AG08396 (cell line): ENCODE measurements at regions not wholly inside any gene's neighbourhood (a gene's known extent, or its start where the extent isn't known, plus 50 kb on each side); places are given as distances from the start of the nearest gene placed in this dataset.
"Not testable (repeated sequence)": the region's sequence is repeated elsewhere in the genome, so short reads cannot be mapped to it uniquely, and the experiment has no call there.

ENCODE experiments used
- DNase-seq: peaks from one replicate; pipeline ENCODE4 v3.0.0; 2012; ENCODE audit warnings: low spot score, mixed read lengths

DNA sequence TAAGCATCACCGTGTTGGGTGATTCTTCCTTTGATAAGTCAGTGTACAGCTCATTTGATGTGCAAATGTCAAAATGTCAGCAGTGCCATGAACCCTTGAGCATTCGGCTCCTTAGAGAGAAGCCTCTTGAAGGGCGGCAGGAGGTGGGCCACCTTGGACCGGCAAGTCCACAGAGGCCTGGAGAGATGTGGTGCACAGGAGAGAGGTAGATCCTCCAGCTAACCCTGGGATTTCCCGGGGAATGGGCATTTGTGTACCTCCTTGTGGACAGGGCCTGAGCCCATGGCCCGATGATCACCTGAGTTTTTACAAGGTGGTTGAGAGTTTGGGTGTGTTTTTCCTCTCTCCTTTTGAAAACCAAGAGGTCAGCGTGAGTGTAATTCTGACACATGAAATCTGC, 133.2 kb upstream of the RCN1 start:
- no peak for DNase-seq

DNA sequence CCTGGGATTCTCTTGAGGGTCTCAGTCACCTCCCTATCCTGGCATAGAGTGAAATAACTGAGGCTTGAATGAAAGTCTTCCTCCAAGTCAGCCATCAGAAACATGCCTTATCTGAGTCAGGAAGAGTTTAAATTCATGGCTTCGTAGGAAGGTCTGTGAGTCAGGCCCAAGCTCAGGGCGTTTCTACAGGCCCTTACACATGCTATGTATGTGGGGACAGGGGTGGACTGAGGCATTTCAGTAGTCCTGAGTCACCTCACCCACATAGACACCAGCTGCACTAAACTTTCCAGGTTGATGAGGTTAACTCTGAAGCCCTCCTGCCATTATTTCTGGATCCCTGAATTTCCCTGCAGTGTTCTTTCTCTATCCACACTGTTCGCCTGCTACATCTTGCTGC, 134.6 kb upstream of the RCN1 start:
- DNase-seq: no peak

DNA sequence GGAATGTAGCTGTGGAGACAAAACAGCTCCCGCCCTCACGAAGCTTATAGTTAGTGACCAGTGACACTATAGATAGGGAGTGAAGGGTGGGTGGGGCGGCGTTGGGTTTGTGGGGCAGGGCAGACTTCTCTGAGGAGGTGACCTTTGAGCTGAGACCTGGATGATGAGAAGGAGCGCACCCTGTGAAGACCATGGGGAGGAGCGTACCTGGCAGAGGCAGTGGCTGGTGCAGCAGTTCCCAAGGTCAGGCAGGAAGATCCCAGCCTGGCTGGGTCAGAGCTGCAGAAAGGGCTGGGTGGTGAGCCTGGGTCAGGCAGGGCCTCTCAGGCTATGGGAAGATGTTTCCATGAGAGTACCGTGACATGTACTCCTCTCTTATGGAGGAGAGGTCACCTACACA, 135.0 kb upstream of the RCN1 start:
- no peak for DNase-seq

DNA sequence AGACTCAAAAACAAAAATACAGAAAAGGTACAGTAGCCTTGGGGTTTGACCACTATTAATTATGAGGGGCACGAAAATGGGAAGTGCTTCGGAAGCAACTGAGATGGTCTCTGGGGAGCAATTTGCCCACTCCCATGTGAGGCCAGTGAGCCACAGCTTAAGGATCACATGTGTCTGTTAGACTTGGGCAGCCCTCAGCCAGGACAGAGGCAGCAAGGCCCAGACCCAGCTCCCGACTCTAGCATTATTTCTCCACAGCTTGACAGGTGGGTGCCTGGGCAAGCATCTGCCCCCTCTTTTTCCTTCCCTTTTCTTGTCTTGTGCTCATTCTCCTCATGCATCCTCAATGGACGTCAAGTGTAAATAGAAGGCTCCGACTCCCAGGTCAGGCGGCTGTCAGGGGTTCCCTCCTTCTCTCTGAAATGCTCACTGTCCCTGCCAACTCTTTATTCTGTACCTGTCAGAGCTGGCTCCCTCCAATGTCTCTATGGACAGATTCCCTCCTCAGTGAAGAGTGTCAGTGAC, 137.0 kb upstream of the RCN1 start:
- DNase-seq: no peak

DNA sequence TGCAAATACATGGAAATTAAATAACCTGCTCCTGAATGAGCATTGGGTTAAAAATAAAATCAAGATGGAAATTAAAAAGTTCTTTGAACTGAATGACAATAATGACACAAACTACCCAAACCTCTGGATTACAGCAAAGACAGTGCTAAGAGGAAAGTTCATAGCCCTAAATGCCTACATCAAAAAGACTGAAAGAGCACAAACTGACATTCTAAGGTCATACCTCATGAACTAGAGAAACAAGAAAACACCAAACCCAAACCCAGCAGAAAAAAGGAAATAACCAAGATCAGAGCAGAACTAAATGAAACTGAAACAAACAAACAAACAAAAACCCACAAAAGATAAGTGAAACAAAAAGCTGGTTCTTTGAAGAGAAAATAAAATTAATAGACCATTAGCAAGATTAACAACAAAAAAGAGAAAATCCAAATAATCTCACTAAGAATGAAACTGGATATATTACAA, 138.6 kb upstream of the PAX6 start:
- not testable (repeated sequence) for DNase-seq

DNA sequence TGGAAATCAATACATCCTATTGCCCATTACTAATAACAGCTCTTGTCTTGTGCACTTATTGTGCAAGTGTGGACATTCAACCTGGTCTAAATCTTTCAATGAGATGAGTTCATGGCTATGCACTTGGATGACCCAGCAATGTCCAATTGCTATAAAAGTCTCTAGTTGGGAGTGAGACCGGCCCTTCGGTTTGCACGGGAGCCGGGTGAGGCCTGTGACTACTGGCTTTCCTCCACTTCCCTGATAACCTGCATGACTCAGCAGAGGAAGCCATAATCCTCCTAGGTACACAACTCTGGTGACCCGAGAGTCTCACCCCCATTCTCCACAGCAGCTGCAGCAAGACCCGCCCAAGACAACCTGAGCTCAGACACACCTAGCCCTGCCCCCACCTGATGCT, 135.9 kb upstream of the PAX6 start:
- no peak for DNase-seq

DNA sequence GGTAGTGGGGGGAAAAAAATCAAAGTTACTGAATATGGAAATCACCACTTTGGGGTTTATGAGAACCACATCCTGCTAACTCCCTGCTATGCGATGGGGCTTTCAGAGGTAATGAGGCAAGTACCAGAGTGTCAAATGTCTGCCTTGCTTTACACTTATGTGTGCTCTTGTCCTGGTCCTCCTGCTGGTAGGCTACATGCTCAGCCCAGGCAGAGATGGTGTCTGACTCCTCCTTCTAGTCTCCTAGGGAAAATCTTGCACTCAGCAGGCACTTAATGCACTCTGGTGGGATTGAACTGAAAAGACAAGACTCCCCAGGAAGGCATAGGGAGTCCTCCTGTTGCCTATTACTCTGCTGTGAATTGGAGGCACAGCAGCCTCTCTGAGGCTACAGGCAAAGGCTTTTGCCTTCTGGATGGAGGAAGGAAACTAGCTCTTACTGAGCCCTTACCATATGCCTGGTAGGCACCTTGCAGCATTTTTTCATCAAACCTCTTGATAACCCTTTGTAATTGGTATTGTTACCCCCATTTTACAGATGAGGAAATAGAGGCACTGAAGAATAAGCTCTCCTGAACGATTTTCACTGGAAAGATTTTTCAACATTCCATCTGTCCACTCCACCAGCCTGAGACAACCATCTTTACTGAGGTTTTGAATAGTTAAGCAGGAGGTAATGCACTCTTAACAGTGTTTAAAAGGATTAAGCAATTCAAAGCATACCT, 132.1 kb upstream of the PAX6 start:
- no peak for DNase-seq

DNA sequence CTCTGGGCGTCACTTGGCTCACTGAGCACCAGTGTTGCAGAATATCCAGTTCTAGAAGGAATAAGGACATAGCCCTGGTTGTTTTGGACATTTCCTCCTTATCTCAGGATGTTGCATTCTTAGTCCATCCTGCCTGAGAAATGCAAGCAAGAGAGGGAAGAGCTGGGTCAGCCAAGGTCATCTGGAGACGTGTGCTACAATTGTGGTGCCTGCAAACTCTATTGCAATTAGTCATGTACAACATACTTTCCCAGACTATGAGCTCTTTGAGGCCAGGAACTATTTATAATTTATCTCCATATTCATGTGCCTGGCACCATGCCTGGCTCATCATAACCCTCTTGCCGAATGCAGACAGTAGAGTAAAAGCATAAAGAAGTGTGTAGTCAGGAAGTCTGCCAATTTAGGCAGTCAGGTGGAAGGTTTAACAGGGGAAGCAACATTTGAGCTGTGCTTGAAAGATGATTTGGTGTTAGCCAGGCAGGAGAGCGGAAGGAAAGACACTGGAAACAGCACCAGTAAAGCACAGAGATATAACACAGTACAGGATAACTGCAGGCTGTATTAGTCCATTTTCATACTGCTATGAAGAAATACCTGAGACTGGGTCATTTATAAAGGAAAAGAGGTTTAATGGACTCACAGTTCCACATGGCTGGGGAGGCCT, 129.4 kb upstream of the PAX6 start:
- DNase-seq: no peak

DNA sequence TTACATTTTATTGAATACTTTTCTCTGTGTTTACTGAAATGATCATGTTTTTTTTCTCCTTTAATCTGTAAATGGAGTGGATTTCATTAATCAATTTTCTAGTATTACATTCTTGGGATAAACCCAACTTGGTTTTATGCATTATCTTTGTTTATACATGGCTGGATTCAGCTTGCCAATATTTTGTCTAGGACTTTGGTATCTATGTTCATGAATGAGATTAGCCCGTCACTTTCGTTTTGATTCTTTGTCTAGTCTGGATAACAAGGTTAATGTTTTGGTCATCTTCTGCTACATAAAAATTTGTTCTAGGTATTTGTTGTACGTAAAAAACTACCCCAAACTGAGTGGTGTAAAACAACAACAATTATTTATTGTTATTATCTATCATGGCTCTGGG, 127.9 kb upstream of the PAX6 start:
- no peak for DNase-seq

DNA sequence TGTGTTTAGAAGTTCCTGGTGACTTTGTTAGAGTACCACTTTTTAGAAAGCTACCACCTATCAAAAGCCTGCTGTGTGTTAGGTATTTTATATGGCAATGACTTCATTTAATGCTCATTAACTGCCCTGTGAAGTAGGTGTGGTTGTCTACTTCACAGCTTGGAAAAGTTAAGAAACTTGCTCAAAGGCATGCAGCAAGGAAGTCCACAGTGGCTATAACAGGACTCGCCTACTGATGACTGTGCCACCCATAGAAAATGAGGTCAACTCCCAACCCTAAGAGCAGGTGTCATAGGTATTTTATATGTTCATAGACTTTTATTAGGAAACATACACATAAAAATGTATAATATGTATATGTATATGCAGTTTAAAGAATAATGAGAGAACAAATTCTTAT, 125.2 kb upstream of the PAX6 start:
- no peak for DNase-seq

DNA sequence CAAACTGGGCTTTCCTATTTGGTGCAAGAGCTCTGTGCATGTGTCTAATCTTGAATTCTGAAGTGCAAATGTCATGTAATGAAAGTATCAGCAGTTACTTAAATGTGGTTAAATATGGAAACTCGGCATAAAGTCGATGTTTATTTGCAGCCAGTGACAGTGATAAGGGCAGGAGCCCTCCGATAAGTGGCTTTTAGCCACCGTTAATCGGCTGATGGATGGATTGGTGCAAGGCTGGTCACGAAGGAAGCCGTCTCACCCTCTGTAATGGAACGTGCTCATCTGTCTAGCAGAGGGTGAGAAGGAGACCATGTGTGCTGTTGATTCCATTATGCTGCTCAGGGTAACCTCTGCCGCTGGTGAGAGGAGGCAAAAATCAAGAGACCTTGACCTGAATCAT, 121.8 kb upstream of the PAX6 start:
- DNase-seq: no peak

DNA sequence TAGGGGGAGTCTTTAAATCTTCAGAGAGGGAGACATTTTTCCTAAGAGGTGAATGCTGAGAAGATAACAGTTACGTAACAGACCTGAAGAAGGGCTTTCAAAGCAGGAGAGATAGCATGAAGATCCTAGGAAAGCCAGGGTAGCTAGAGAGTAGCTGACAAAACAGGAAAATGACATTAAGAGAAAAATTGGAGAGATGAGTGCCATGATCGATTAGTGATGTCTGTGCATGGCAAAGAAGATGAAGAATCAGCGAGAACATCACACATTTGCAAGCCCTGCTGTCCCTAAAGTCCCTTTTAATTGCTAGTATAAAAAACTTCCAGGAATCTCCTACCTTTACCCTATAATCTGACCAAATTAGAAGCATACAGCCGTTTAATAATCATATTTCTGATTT, 116.9 kb upstream of the PAX6 start:
- DNase-seq: no peak

DNA sequence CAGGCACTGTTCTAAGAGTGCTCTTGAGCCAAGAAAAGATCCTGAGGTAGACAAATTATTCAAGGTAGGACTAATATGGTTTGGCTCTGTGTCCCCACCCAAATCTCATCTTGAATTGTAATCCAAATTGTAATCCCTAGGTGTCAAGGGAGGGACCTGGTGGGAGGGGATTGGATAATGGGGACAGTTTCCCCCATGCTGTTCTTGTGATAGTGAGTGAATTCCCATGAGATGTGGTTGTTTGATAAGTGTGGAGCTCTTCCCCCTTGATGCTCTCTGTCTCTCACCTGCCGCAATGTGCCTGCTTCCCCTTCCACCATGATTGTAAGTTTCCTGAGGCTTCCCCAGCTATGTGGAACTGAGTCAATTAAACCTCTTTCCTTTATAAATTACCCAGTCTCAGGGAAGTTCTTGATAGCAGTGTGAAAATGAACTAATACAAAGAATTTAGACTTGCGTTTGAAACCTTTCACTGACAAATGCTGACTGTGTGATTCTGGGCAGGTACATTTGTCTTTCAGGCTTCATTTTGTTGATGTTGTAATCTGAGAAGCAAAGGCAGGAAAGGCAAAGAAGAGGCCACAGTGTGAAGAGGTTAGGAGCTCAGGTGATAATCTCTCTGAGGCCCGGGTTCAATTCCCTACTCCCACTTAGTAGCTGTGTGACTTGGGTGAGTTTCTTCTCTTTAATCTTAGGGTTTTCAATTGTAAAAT, 115.8 kb upstream of the PAX6 start:
- DNase-seq: no peak

DNA sequence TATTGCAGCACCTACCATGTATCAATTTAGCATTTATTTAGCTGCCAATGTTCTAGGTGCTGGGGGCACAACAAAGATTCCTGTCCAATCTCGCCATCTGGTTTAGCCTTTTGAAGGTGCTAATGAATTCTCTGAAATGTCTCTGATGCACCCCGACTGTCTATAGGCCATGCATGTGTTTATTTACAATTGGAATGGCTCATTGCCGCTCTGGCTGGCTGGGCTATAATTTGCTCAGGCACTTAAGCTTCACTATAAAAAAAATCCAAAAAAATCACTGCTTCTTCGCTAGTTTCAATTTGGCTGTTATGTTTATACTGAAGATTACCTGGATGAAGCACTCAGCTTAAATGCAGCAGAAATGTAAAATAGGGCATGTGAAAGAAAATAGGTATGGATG, 115.0 kb upstream of the PAX6 start:
- no peak for DNase-seq

DNA sequence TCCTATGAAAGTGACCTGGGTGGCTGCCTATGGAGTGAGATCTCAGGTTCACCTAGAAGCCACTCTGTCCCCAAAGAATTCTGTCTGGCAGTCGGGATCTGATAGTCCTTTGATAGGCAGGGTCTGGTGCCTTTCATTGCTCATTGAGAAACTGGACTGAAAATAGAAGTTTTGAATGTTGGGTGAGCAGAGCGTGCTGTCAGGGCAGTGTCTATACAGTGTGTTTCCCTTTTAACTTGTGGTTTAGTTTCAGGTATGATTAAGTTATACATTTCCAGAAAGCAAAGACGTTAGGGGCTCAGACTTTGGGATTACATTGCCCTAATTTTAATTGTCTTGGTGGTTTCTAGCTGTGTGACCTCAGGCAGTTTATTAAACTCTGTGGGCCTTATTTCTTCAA, 111.3 kb upstream of the PAX6 start:
- DNase-seq: no peak

DNA sequence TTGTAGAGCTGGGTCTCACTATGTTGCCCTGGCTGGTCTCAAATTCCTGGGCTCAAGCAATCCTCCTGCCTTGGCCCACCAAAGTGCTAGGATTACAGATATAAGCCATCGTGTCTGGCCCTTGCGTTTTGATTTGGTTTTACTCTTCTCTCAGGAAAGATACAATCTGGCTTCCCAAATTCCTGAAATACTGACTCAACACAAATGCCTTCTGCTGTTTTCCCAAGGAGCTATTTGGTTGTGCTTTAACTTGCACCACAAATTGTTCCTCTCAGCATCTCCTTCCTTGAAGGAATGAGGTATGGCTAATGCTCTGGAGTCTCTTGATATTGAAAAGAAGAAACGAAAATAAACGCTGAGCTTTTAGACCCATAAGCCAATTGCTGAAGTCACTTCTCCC, 110.0 kb upstream of the PAX6 start:
- DNase-seq: no peak

DNA sequence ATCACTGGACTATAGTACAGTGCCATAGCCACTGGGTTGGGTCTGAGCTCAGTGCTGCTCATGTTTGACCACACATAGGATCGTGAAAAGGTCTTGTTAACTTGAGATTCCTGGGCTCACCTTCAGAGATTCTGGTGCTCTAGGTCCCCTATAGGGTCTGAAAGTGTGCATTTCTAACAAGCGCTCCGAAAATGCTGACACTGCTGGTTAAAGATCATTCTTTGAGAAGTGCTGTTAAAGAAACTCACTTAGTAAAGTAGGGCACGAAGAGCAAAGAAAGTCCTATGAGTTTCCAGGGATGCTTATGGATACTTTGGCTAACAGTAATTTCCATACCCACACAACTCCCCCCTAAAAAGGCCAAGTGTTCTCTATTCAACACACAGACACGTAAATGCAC, 108.1 kb upstream of the PAX6 start:
- DNase-seq: no peak

DNA sequence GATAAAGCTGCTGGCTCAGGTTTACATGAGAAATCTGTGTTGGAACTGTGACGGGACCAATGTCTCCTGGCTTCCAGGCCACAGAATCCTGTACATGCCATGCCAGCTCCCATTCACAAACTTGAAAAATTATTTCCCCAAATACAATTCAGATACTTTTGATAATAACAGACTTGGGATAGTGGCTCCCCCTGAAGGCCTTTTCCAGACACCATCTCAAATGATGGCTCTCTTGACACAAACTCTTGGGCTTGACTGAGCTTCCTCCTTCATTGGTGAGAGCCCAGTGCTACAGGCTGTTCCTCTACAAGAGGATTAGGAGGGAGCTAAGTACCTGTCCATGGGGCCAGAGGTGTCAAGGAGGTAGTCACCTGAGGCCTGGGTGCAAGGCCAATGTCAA, 104.7 kb upstream of the PAX6 start:
- DNase-seq: no peak

DNA sequence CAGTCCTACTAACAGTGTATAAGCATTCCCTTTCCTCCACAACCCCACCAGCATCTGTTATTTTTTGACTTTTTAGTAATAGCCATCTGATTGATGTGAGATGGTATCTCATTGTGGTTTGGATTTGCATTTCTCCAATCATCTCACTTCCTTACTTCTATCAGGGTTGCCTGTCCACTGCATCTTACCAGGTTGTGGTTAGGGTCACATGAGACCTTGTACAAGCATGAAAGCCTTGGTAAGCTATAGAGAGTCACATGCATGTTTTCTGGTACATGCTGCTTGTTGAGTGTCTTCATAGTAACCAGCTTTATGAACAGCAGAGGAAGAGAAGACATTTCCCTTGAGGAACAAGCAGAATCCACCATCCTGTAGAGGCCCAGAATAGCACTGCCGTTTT, 102.9 kb upstream of the PAX6 start:
- DNase-seq: no peak

DNA sequence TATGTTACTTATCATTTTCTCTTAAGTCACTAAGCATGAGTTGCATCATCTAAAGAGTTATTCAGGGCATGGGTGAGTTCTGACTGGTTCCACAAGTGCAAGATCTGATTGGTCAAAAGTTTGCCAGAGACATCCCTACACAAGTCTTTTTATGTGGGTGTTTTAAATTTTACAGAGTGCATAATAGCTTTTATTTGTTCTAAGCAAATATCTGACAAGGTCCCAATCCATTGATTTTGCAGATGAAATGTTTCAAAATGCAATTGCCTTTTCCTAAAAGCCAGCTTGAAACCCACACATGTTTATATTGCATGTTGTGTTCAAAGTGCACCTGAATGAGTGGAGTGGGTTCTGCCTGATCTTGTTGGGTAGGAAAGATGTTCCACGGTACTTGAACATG, 101.7 kb upstream of the PAX6 start:
- no peak for DNase-seq

DNA sequence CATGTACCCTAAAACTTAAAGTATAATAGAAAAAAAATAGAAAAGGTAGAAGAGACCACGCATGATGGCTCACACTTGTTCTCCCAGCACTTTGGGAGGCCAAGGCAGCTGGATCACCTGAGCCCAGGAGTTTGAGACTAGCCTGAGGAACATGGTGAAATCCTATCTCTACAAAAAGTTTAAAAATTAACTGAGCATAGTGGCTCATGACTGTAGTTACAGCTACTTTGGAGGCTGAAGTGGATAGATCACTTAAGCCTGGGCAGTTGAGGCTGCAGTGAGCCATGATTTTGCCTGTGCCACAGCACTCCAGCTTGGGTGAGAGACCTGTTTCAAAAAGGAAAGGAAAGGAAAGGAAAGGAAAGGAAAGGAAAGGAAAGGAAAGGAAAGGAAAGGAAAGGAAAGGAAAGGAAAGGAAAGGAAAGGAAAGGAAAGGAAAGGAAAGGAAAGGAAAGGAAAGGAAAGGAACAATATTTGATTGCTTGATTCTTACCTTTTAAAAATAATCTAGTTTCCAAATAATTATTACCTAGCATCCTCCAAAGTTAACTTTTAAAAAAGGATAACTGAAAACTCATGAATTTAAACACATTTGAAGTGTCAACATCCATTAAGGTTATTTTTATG, 99.9 kb upstream of the PAX6 start:
- no peak for DNase-seq

DNA sequence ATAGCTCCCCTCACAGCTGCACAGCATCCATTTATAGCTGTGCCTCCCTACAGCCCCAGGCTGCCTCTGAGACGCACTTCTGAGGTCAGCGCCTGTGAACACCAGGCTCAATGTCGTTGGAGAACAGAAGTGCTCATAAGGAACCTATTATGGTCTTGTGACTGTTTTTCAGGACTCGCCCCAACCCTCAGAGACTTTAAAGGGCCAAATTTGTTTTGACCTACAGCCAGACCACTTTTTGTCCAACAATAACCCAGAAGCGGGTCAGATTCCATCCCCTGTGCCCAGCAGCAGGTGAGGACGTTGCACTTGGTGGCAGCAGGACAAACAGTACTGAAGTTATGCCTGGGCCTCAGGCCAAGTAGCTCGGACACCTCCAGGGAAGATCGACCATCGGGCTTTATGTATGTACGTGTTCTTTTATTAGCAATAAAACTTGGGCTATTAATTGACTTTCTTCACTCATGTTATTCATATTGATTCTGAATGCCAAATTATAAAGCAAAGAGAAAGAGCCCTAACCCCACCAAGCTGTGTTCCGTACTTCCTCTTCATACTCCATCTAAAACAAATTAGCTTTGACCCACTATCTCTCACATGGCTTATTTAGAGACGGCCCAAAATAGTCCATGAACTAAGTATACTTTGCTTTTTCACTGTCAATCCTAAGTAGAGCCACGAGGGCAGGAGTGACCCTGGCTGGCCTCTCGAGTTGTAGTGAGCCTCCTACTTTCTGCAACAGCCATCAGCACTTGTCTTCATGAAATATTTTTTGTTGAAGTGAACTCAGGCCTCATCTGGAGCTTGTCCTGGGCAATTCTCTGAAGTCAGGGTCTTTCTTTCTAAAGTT, 92.3 kb upstream of the PAX6 start:
- DNase-seq: no peak
